ENCODE measurements at regions not wholly inside any gene's neighbourhood (a gene's known extent, or its start where the extent isn't known, plus 50 kb on each side); places are given as distances from the start of the nearest gene placed in this dataset.
"Not testable (repeated sequence)": the region's sequence is repeated elsewhere in the genome, so short reads cannot be mapped to it uniquely, and the experiment has no call there.

DNA sequence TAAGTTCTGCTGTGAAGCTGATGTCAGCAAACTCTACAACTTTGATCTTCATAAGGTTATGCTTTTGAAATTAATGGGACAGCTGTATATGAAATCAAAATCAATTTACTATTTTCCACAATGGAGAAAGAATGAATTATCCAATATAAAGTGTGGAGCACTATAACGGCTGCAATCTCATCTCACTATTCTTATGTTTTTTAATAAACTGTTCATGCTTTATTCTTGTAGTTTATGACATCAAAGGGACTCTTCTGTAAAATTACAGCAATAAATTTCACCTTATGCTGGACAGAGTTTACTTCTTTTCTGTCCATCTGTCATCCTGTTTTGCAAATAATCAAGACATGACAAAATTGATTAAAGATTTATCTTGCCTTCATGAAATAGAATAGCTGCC lies 192.5 kb downstream of the TECRL start:
- DNase-seq: no peak

GRCh38 chr4:64205376-64205775 lies 203.9 kb downstream of the TECRL start:
- no peak for DNase-seq

DNA sequence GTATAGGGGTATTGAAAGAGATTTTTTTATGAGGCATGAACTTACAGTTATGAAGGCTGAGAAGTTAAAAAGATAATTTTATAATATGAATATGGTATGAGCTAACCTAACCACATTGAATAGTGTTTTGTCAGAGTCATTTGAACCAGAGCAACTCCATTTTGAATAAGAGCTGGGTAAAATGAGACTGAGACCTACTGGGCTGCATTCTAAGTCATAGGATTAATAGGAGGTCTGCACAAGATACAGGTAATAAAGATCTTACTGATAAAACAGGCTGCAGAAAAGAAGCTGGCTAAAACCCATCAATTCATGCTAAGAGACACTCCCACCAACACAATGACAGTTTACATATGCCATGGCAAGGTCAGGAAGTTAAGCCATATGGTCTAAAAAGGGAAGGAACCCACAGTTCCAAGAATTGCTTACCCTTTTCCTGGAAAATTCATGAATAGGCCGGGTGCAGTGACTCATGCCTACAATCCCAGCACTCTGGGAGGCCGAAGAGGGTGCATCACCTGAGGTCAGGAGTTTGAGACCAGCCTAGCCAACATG lies 209.2 kb downstream of the TECRL start:
- DNase-seq: no peak

DNA sequence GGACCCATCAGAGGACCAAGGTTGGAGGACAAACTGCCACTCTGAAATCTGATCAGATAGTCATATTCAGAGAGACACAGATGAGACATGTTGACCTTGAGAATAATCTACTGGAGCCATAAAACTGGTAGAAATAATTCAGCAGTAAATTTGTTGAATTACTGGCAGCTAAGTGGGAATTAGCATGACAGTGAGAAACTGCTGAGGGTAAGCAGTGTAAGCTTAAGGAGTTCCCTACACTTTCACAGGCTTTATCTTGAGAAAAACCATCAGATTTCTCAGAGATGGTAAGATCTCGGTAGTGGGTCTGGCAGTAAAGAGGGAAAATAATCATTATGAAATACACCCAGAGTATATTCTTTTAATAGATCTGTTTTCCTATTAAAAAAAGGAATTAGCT lies 213.7 kb downstream of the TECRL start:
- DNase-seq: no peak

GRCh38 chr4:64192731-64193412 lies 216.4 kb downstream of the TECRL start:
- DNase-seq: no peak

DNA sequence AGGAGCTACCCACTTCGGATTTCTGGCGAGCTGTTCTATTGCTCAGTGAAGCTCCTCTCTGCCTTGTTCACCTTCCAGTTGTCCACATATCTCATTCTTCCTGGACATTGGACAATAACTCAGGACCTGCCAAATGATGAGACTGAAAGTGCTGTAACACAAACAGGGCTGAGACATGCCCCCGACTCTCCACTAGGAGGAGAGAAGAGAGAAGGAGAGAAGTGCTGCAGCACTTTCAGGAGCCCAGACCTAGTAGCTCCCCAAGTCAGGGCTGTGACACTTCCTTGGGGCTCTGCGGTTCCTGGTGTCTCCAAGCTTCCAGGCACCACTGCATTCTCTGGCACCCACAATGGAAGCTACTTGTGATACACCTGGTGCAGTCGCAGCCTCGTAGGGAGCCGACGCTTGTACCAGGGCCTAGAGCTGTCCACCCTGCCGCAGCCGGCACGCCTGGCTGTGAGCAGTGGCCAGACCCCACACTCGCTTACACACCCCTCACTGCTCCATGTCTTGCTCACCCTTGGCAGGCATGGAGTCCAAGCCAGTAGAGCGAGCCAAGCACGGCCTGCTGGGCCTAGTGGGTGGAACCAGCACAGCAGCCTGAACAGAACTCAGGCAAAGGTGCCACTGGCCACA lies 234.9 kb downstream of the TECRL start:
- no peak for DNase-seq

GRCh38 chr4:64166365-64166764 lies 242.9 kb downstream of the TECRL start:
- DNase-seq: no peak

- DNase-seq: peak in 1 of 2 donors; percentile 40
Measured at GRCh38 chr4:64158648-64159326, 250.5 kb downstream of the TECRL start.

DNA sequence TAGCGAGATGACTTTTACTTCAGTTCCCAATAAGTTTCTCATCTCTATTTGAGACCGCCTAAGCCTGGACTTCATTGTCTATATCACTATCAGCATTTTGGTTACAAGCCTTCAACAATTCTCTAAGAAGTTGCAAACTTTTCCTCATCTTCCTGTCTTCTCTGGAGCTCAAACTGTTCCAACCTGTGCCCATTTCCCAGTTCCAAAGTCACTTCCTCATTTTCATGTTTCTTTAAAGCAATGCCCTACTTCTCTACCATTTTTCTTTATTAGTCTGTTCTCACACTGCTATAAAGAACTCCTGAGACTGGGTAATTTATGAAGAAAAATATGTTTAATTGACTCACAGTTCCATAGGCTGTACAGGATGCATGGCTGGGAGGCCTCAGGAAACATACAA lies 251.9 kb downstream of the TECRL start:
- DNase-seq: no peak

DNA sequence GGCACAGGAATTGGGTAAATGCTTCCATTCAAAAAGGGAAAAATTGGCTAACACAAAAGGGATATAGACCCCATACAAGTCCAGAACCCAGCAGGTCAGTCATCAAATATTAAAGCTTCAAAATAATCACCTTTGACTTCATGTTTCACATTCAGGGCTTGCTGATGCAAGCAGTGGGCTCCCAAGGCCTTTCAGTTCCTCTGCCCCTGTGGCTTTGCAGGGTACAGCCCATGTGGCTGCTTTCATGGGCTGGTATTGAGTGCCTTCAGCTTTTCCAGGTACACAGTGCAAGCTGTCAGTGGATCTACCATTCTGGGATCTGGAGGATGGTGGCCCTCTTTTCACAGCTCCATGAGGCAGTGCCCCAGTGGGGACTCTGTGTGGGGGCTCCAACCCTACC lies 253.0 kb downstream of the TECRL start:
- no peak for DNase-seq

DNA sequence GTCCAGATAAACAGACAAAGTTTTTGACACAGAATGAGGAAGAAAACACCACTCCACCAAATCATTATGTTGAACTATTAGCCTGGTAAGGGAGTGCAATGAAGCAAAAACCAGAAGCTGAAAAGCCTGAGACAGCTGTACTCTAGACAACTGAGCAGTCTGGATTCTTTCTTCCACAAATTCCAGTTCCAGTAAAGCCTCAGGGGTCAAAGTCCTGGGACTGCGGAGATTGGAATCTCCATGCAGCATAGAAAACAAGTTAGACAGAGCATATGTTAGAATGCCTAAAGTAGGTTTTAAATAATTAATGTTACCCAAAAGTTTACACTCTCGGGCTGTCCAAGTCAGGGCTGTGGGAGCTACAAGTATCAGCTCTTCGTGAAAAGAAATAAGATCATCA lies 263.2 kb downstream of the TECRL start:
- no peak for DNase-seq

DNA sequence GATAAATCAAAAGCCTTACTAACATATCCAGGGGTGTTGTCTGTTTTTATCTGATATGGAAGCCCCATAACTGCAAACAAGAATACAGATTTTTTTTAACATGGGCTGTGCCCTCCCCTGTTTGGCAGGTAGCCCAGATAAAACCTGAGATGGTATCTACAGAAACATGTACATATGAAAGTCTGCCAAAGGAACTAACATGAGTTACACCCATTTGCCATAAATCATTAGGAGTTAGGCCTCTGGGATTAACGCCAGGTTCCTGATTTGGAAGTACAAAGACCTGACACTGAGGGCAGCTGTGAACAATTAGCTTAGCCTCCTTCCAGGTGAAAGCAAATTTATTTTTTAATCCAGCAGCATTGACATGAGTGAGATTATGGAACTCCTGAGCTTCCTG lies 264.3 kb downstream of the TECRL start:
- DNase-seq: no peak

- no peak for DNase-seq
Measured at GRCh38 chr4:64130907-64131306, 278.3 kb downstream of the TECRL start.

GRCh38 chr4:64125354-64125753 lies 283.9 kb downstream of the TECRL start:
- DNase-seq: no peak

DNA sequence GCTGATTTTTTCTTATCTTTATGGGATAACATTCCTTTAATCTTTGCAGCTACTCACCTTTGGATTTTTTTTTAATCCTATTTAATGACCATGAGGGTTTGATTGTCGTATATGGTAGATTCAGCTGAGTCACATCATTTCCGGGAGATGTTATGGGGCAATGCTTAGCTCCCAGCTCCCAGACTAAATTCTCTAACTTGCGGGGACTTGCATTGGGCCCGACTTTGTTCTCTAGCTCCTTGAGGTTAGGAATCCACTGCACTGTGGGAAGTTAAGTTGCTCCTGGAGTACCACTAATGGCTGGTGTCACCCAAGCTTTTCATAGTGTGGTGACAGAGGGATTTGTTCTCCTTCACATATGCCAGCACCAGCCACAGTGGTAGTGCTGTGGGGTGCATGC lies 287.4 kb downstream of the TECRL start:
- no peak for DNase-seq

DNA sequence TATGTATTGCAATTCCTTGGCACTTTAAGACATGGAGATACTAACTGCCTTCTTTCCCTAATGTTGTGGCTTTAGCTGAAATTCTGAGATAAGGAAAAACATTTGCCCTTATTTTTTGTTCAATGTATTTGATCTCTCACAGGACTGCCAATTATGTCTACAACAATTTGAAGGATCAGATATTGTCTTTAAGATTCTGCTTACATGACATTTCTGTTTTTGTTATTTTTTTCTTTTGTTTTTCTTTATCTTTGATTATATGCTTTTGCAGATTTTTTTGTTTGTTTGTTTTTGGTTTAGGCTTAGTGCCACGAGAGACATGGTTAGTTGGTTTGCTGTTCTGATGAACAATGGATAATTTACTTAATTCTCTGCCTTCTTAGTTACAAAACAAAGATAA lies 303.3 kb downstream of the TECRL start:
- DNase-seq: no peak

- DNase-seq: no peak
Measured at GRCh38 chr4:64095398-64095797, 313.9 kb downstream of the TECRL start.

DNA sequence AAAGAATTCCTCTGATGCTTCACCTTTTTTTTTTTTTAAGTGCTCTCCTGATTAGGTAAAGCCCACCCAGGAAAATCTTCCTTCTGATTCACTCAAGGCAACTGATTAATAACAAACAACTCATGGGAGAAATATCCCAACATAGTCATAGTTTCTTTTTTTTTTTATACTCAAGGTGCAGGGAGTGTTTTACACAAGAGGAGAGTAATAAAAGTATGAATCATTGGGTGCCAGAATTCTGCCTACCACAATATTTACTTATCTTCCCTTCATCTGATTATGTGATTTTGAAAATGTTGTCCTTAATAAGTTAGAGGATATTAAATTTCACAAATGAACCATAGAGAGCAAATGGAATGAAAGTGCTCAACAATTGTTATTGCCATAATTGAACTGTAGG lies 329.9 kb downstream of the TECRL start:
- no peak for DNase-seq

DNA sequence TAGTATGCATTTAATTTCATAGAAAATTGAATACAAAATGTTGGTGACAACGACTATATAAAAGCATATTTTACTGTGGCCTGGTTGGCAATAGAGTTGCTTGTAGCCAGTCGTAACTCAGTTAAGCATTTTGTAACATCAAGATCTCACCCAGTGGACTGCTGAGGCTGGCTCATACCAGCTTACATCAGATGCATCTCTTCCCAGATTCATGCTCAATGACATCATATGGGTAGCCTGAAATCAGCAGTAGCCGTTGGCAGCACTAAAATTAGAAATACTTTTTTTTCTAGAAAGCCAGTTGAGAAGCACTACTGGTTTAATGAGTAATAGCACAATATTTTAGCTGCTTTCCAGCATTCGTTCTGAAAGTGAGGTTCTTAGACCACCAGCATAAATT lies 341.2 kb downstream of the TECRL start:
- DNase-seq: no peak

DNA sequence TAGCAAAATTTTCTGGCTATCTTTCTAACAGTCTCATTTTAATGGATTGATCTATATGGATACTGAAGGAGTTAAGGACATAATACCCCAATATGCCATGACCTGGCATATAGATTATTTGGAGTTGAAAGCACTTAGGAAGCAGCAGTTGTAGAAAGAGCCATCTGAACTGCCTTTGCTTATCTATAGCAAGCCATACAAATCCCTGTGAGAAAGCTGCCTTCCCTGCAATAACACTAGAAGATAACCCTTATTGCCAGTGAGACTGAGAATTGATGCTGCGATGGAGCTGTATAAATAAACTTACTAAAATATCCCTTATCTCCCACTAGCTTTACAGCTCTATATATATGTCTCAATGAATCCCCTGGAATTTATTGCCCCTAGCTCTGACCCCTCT lies 346.3 kb downstream of the TECRL start:
- no peak for DNase-seq

- DNase-seq: not testable (repeated sequence)
Measured at GRCh38 chr4:64037033-64037432, 372.2 kb downstream of the TECRL start.

GRCh38 chr4:64022560-64022959 lies 386.7 kb downstream of the TECRL start:
- DNase-seq: no peak

- no peak for DNase-seq
Measured at GRCh38 chr4:64016893-64017292, 392.4 kb downstream of the TECRL start.

- DNase-seq: no peak
Measured at GRCh38 chr4:64014647-64015046, 394.6 kb downstream of the TECRL start.
